ENCODE measurements at regions not wholly inside any gene's neighbourhood (a gene's known extent, or its start where the extent isn't known, plus 50 kb on each side); places are given as distances from the start of the nearest gene placed in this dataset.
"Not testable (repeated sequence)": the region's sequence is repeated elsewhere in the genome, so short reads cannot be mapped to it uniquely, and the experiment has no call there.

GRCh38 chr17:72470121-72470705, 349.4 kb downstream of the SOX9 start:
- no peak overlapping the region for H3K4me3 Mint-ChIP-seq
- H3K9me3 Mint-ChIP-seq (ENCODE audit: low read depth) = peaks cover 6% of the 10 kb centered on the region
- CTCF ChIA-PET = interaction anchor here (0.6 kb wide), 1 partner anchor 191 kb away, joined by 3 read pairs; no protein-coding TSS in a partner anchor

GRCh38 chr17:72470734-72471133, 349.9 kb downstream of the SOX9 start:
- Mint-ChIP-seq H3K9me3 (ENCODE audit: low read depth) (peaks cover 6% of the 10 kb centered on the region), H3K27ac (no peak overlapping the region), H3K36me3 (ENCODE audit: low read depth) (no peaks in the 10 kb centered on the region), H3K27me3 (peaks cover 3% of the 10 kb centered on the region), H3K4me1 (no peaks in the 10 kb centered on the region), H3K4me3 (no peak overlapping the region)
- no peak for ATAC-seq
- ChIA-PET POLR2A (no interaction called here), CTCF (interaction anchor here (0.6 kb wide), 1 partner anchor 934 kb away, joined by 4 read pairs; no protein-coding TSS in a partner anchor)
- DNase-seq = no peak
- intact Hi-C loops (cut with DNase I, micrococcal nuclease) = no loop called here

More at GRCh38 chr17:72470121-72470705, 349.4 kb downstream of the SOX9 start:
- H3K36me3 Mint-ChIP-seq (ENCODE audit: low read depth) = no peaks in the 10 kb centered on the region
- peaks cover 3% of the 10 kb centered on the region for H3K27me3 Mint-ChIP-seq
- POLR2A ChIA-PET = no interaction called here
- no peak overlapping the region for H3K27ac Mint-ChIP-seq
- ATAC-seq (no peak), DNase-seq (no peak)
- H3K4me1 Mint-ChIP-seq = no peaks in the 10 kb centered on the region
- intact Hi-C loops (cut with DNase I, micrococcal nuclease) = no loop called here

GRCh38 chr17:72471296-72471695, 350.5 kb downstream of the SOX9 start:
- H3K27ac Mint-ChIP-seq = no peak overlapping the region
- intact Hi-C loops (cut with DNase I, micrococcal nuclease) = no loop called here
- DNase-seq (no peak), ATAC-seq (no peak)
- H3K4me3 Mint-ChIP-seq = no peak overlapping the region
- POLR2A ChIA-PET = no interaction called here
- H3K9me3 Mint-ChIP-seq (ENCODE audit: low read depth) = peaks cover 6% of the 10 kb centered on the region
- peaks cover 4% of the 10 kb centered on the region for H3K27me3 Mint-ChIP-seq
- no peaks in the 10 kb centered on the region for H3K36me3 Mint-ChIP-seq (ENCODE audit: low read depth)
- CTCF ChIA-PET = interaction anchor here (0.6 kb wide), 1 partner anchor 934 kb away, joined by 4 read pairs; no protein-coding TSS in a partner anchor
- H3K4me1 Mint-ChIP-seq = no peaks in the 10 kb centered on the region

GRCh38 chr17:72472106-72472505, 351.3 kb downstream of the SOX9 start:
- POLR2A ChIA-PET = no interaction called here

GRCh38 chr17:72472853-72473390, 352.1 kb downstream of the SOX9 start:
- H3K4me1 Mint-ChIP-seq; H3K4me3 Mint-ChIP-seq; intact Hi-C loops (cut with DNase I, micrococcal nuclease); ATAC-seq; H3K36me3 Mint-ChIP-seq (ENCODE audit: low read depth); H3K9me3 Mint-ChIP-seq (ENCODE audit: low read depth); POLR2A ChIA-PET; CTCF ChIA-PET; DNase-seq; H3K27ac Mint-ChIP-seq: not testable (repeated sequence)
- H3K27me3 Mint-ChIP-seq = peaks cover 16% of the 10 kb centered on the region

More at GRCh38 chr17:72472106-72472505, 351.3 kb downstream of the SOX9 start:
- no peak for ATAC-seq
- Mint-ChIP-seq H3K27ac (no peak overlapping the region), H3K4me3 (no peak overlapping the region), H3K36me3 (ENCODE audit: low read depth) (no peaks in the 10 kb centered on the region), H3K27me3 (peaks cover 11% of the 10 kb centered on the region), H3K4me1 (no peaks in the 10 kb centered on the region), H3K9me3 (ENCODE audit: low read depth) (peaks cover 6% of the 10 kb centered on the region)
- CTCF ChIA-PET = no interaction called here
- intact Hi-C loops (cut with DNase I, micrococcal nuclease) = no loop called here
- no peak for DNase-seq

GRCh38 chr17:72474243-72474642, 353.4 kb downstream of the SOX9 start:
- CTCF ChIA-PET = interaction anchor here (0.6 kb wide), 1 partner anchor 160 kb away, joined by 3 read pairs; no protein-coding TSS in a partner anchor
- Mint-ChIP-seq H3K4me3 (no peak overlapping the region), H3K27ac (no peak overlapping the region), H3K36me3 (ENCODE audit: low read depth) (no peaks in the 10 kb centered on the region), H3K9me3 (ENCODE audit: low read depth) (peaks cover 6% of the 10 kb centered on the region), H3K27me3 (peaks cover 20% of the 10 kb centered on the region), H3K4me1 (no peaks in the 10 kb centered on the region)
- DNase-seq (no peak), ATAC-seq (no peak)
- POLR2A ChIA-PET = no interaction called here
- intact Hi-C loops (cut with DNase I, micrococcal nuclease) = no loop called here

GRCh38 chr17:72474719-72475477, 354.1 kb downstream of the SOX9 start:
- no peak for DNase-seq
- H3K4me1 Mint-ChIP-seq = no peaks in the 10 kb centered on the region
- intact Hi-C loops (cut with DNase I, micrococcal nuclease) = no loop called here
- ChIA-PET POLR2A (no interaction called here), CTCF (interaction anchor here (0.6 kb wide), 2 partner anchors 160 to 1279 kb away, joined by 3 read pairs; no protein-coding TSS in a partner anchor)
- no peak overlapping the region for H3K4me3 Mint-ChIP-seq
- H3K27ac Mint-ChIP-seq = no peak overlapping the region
- H3K27me3 Mint-ChIP-seq = peaks cover 24% of the 10 kb centered on the region
- H3K9me3 Mint-ChIP-seq (ENCODE audit: low read depth) = peaks cover 6% of the 10 kb centered on the region
- no peaks in the 10 kb centered on the region for H3K36me3 Mint-ChIP-seq (ENCODE audit: low read depth)
- no peak for ATAC-seq

GRCh38 chr17:72476134-72476533, 355.3 kb downstream of the SOX9 start:
- DNase-seq (no peak), ATAC-seq (no peak)
- Mint-ChIP-seq H3K4me1 (no peaks in the 10 kb centered on the region), H3K9me3 (ENCODE audit: low read depth) (peaks cover 6% of the 10 kb centered on the region), H3K36me3 (ENCODE audit: low read depth) (no peaks in the 10 kb centered on the region), H3K27me3 (peaks cover 24% of the 10 kb centered on the region), H3K27ac (no peak overlapping the region), H3K4me3 (no peak overlapping the region)
- POLR2A ChIA-PET = no interaction called here
- intact Hi-C loops (cut with DNase I, micrococcal nuclease) = no loop called here
- CTCF ChIA-PET = interaction anchor here (0.6 kb wide), 1 partner anchor 10 kb away, joined by 3 read pairs; no protein-coding TSS in a partner anchor

GRCh38 chr17:72476575-72476986, 355.8 kb downstream of the SOX9 start:
- POLR2A ChIA-PET = no interaction called here
- Mint-ChIP-seq H3K27ac (no peak overlapping the region), H3K9me3 (ENCODE audit: low read depth) (peaks cover 6% of the 10 kb centered on the region), H3K36me3 (ENCODE audit: low read depth) (no peaks in the 10 kb centered on the region), H3K4me3 (no peak overlapping the region), H3K4me1 (no peaks in the 10 kb centered on the region), H3K27me3 (peaks cover 24% of the 10 kb centered on the region)
- intact Hi-C loops (cut with DNase I, micrococcal nuclease) = no loop called here
- DNase-seq (no peak), ATAC-seq (no peak)
- CTCF ChIA-PET = interaction anchor here (0.6 kb wide), 2 partner anchors 10 to 947 kb away, joined by 3 read pairs; no protein-coding TSS in a partner anchor

- no peaks in the 10 kb centered on the region for H3K4me1 Mint-ChIP-seq
- POLR2A ChIA-PET = no interaction called here
- DNase-seq (no peak), ATAC-seq (no peak)
- no peaks in the 10 kb centered on the region for H3K36me3 Mint-ChIP-seq (ENCODE audit: low read depth)
- intact Hi-C loops (cut with DNase I, micrococcal nuclease) = no loop called here
- peaks cover 6% of the 10 kb centered on the region for H3K9me3 Mint-ChIP-seq (ENCODE audit: low read depth)
- H3K4me3 Mint-ChIP-seq = no peak overlapping the region
- CTCF ChIA-PET = interaction anchor here (1.2 kb wide), 1 partner anchor 82 kb away, joined by 3 read pairs; no protein-coding TSS in a partner anchor
- no peak overlapping the region for H3K27ac Mint-ChIP-seq
- H3K27me3 Mint-ChIP-seq = peaks cover 22% of the 10 kb centered on the region
These were observed 356.7 kb downstream of the SOX9 start for GRCh38 chr17:72477491-72477890.

GRCh38 chr17:72479113-72479512, 358.3 kb downstream of the SOX9 start:
- DNase-seq (no peak), ATAC-seq (no peak)
- intact Hi-C loops (cut with DNase I, micrococcal nuclease) = no loop called here
- Mint-ChIP-seq H3K27ac (no peak overlapping the region), H3K9me3 (ENCODE audit: low read depth) (peaks cover 2% of the 10 kb centered on the region), H3K27me3 (peaks cover 22% of the 10 kb centered on the region), H3K4me1 (no peaks in the 10 kb centered on the region), H3K4me3 (no peak overlapping the region), H3K36me3 (ENCODE audit: low read depth) (no peaks in the 10 kb centered on the region)
- POLR2A ChIA-PET = no interaction called here
- CTCF ChIA-PET = no interaction called here

GRCh38 chr17:72481572-72481971, 360.8 kb downstream of the SOX9 start:
- Mint-ChIP-seq H3K36me3 (ENCODE audit: low read depth) (no peaks in the 10 kb centered on the region), H3K4me1 (no peaks in the 10 kb centered on the region), H3K9me3 (ENCODE audit: low read depth) (no peaks in the 10 kb centered on the region), H3K27ac (no peak overlapping the region), H3K4me3 (no peak overlapping the region), H3K27me3 (peaks cover 20% of the 10 kb centered on the region)
- ATAC-seq (no peak), DNase-seq (no peak)
- CTCF ChIA-PET = no interaction called here
- intact Hi-C loops (cut with DNase I, micrococcal nuclease) = no loop called here
- POLR2A ChIA-PET = no interaction called here

Data from activated CD4-positive, alpha-beta T cell treated with anti-CD3 and anti-CD28 coated beads for 36 hours (primary cell).